ENCODE measurements at regions not wholly inside any gene's neighbourhood (a gene's known extent, or its start where the extent isn't known, plus 50 kb on each side); places are given as distances from the start of the nearest gene placed in this dataset.

GRCh38 chr10:25114036-25114411, 60.8 kb upstream of the GPR158 start:
- no peak for DNase-seq

- DNase-seq: no peak
Observed at GRCh38 chr10:25117757-25118156, 57.0 kb upstream of the GPR158 start.

- no peak for DNase-seq
Observed at GRCh38 chr10:25120188-25120587, 54.6 kb upstream of the GPR158 start.
